GM23338 (cell line): ENCODE measurements at regions not wholly inside any gene's neighbourhood (a gene's known extent, or its start where the extent isn't known, plus 50 kb on each side); places are given as distances from the start of the nearest gene placed in this dataset.

ENCODE experiments used
- ATAC-seq: fragments of 200-7000 bp; cut with Tn5 transposase; 3 replicates; pipeline ENCODE4 v1.9.1; 2020
- DNase-seq: peaks from one replicate; pipeline ENCODE4 v3.0.0-alpha.2; 2015; ENCODE audit warnings: low spot score
- H2AFZ ChIP-seq: fragments of 200-600 bp; sonication (generic); 2 replicates; pipeline ENCODE4 v1.8.0; 2016; ENCODE audit warnings: antibody characterized with exemption, mild to moderate bottlenecking, moderate library complexity
- H3F3A ChIP-seq: fragments of 200-600 bp; sonication (generic); replicated peaks from 2 replicates; pipeline ENCODE4 v1.8.0; 2017; ENCODE audit warnings: antibody characterized with exemption, mixed run types, low read depth
- H3K27ac ChIP-seq: fragments of 200-600 bp; sonication (generic); 2 replicates; pipeline ENCODE4 v1.6.1; 2016; ENCODE audit warnings: low read depth
- H3K27me3 ChIP-seq: fragments of 200-600 bp; sonication (generic); 2 replicates; pipeline ENCODE4 v1.8.0; 2016; ENCODE audit warnings: mild to moderate bottlenecking, mixed run types, moderate library complexity; ENCODE audit not compliant: insufficient read depth
- H3K36me3 ChIP-seq: fragments of 200-600 bp; sonication (generic); 2 replicates; pipeline ENCODE4 v1.8.0; 2016; ENCODE audit warnings: mild to moderate bottlenecking; ENCODE audit not compliant: insufficient read depth
- H3K4me1 ChIP-seq: fragments of 200-600 bp; sonication (generic); 2 replicates; pipeline ENCODE4 v1.8.0; 2016; ENCODE audit warnings: mild to moderate bottlenecking, moderate library complexity; ENCODE audit not compliant: insufficient read depth
- H3K4me2 ChIP-seq: fragments of 200-600 bp; sonication (generic); 2 replicates; pipeline ENCODE4 v1.7.1; 2017; ENCODE audit warnings: mixed run types
- H3K4me3 ChIP-seq: fragments of 200-600 bp; sonication (generic); 2 replicates; pipeline ENCODE4 v1.6.1; 2016; ENCODE audit warnings: mixed run types
- H3K79me2 ChIP-seq: fragments of 200-600 bp; sonication (generic); replicated peaks from 2 replicates; pipeline ENCODE4 v1.8.0; 2017; ENCODE audit warnings: mild to moderate bottlenecking; ENCODE audit not compliant: insufficient read depth
- H3K9me2 ChIP-seq: fragments of 200-600 bp; sonication (generic); 2 replicates; pipeline ENCODE4 v1.8.0; 2017; ENCODE audit not compliant: insufficient read depth
- H4K20me1 ChIP-seq: fragments of 200-600 bp; sonication (generic); replicated peaks from 2 replicates; pipeline ENCODE4 v1.8.0; 2017; ENCODE audit warnings: mild to moderate bottlenecking; ENCODE audit not compliant: insufficient read depth
- H3K27ac Mint-ChIP-seq: 2 replicates; pipeline ENCODE4 v1.8.0; 2020; ENCODE audit warnings: inconsistent platforms, mild to moderate bottlenecking, moderate library complexity, mixed read lengths
- H3K27me3 Mint-ChIP-seq: 3 replicates; pipeline ENCODE4 v1.8.0; 2022; ENCODE audit warnings: low read depth, mild to moderate bottlenecking, moderate library complexity, mixed read lengths, inconsistent platforms; ENCODE audit not compliant: insufficient read depth, poor library complexity
- H3K36me3 Mint-ChIP-seq: 3 replicates; pipeline ENCODE4 v1.8.0; 2021; ENCODE audit warnings: low read depth, mild to moderate bottlenecking, inconsistent platforms, moderate library complexity, mixed read lengths
- H3K4me1 Mint-ChIP-seq: 3 replicates; pipeline ENCODE4 v1.8.0; 2020; ENCODE audit warnings: mild to moderate bottlenecking, inconsistent platforms, mixed read lengths
- H3K4me3 Mint-ChIP-seq: 3 replicates; pipeline ENCODE4 v1.8.0; 2021; ENCODE audit warnings: moderate library complexity, mild to moderate bottlenecking, inconsistent platforms, mixed read lengths
- H3K9me3 Mint-ChIP-seq: 3 replicates; pipeline ENCODE4 v1.8.0; 2020; ENCODE audit warnings: moderate library complexity, mild to moderate bottlenecking, inconsistent platforms, mixed read lengths
- CREB1 ChIP-seq: fragments of 250-450 bp; sonication (Bioruptor Pico); IDR thresholded peaks from 2 replicates; pipeline ENCODE4 v1.5.0; 2020; ENCODE audit warnings: low read depth, mild to moderate bottlenecking, moderate library complexity
- EZH2 ChIP-seq: fragments of 200-600 bp; sonication (generic); IDR thresholded peaks from one replicate; pipeline ENCODE4 v1.8.0; 2017; ENCODE audit warnings: antibody characterized with exemption, mild to moderate bottlenecking, low read depth; ENCODE audit not compliant: unreplicated experiment
- EZH2phosphoT487 ChIP-seq: fragments of 200-600 bp; sonication (generic); IDR thresholded peaks from one replicate; pipeline ENCODE4 v1.8.1; 2018; ENCODE audit warnings: antibody characterized with exemption; ENCODE audit not compliant: unreplicated experiment
- JUNB ChIP-seq: IDR thresholded peaks from one replicate; pipeline ENCODE4 v1.6.1; 2016; ENCODE audit warnings: antibody characterized with exemption; ENCODE audit not compliant: unreplicated experiment
- NANOG ChIP-seq: IDR thresholded peaks from 2 replicates; pipeline ENCODE4 v1.6.1; 2016; ENCODE audit warnings: antibody characterized with exemption, borderline replicate concordance
- POLR2AphosphoS5 ChIP-seq: IDR thresholded peaks from 2 replicates; pipeline ENCODE4 v1.6.1; 2016; ENCODE audit warnings: antibody characterized with exemption, low read depth
- STAT1 ChIP-seq: IDR thresholded peaks from one replicate; pipeline ENCODE4 v1.6.1; 2016; ENCODE audit warnings: antibody characterized with exemption; ENCODE audit not compliant: unreplicated experiment
- ZNF114 ChIP-seq: fragments of 250-450 bp; sonication (Bioruptor Pico); IDR thresholded peaks from 2 replicates; pipeline ENCODE4 v1.5.0; 2020; ENCODE audit warnings: mild to moderate bottlenecking, moderate library complexity
- ZNF331 ChIP-seq: fragments of 250-450 bp; sonication (Bioruptor Pico); IDR thresholded peaks from 2 replicates; pipeline ENCODE4 v1.5.0; 2020; ENCODE audit warnings: low read depth, mild to moderate bottlenecking, moderate library complexity
- TF ChIP-seq, protein P1 (sequence below): fragments of 250-450 bp; sonication (Bioruptor Pico); IDR thresholded peaks from 2 replicates; pipeline ENCODE4 v1.5.0; 2020; ENCODE audit warnings: mild to moderate bottlenecking, moderate library complexity
- TF ChIP-seq, protein P2 (sequence below): IDR thresholded peaks from 2 replicates; pipeline ENCODE4 v1.6.1; 2016; ENCODE audit warnings: antibody characterized with exemption
- TF ChIP-seq, protein P3 (sequence below): IDR thresholded peaks from one replicate; pipeline ENCODE4 v1.6.1; 2018; ENCODE audit warnings: antibody characterized with exemption; ENCODE audit not compliant: unreplicated experiment
- TF ChIP-seq, protein P4 (sequence below), 2 experiments: fragments of 200-600 bp in 1 of 2; sonication (generic) in 1 of 2; conservative IDR thresholded peaks; 2 replicates each; pipeline versions ENCODE4 v1.5.1 to v1.6.1; 2016 to 2017; ENCODE audit warnings: antibody characterized with exemption in 2 of 2, low read depth in 2 of 2, mild to moderate bottlenecking in 2 of 2, moderate library complexity in 1 of 2

DNA sequence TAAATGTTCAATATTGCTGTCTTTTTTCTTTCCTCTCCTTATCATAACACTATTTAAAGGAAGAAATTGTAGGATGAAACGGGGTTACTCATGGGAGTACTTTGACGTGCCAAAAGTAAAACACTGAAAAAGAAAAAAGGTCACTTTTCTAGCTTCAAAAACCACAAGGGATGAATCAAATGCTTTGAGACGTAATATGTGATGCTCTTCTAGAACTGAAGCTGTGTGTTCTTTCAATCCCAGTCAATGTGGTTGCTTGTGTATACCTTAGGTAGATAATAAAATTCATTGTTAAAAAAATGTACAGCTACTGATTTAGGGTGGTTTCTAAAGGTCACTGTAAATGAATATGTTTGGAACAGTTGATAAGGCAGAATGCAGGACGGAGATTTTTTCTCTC is 538.8 kb upstream of the ZNF717 start:
- Histone ChIP-seq H3K27me3 (no peaks in the 10 kb centered on the region), H2AFZ (no peak overlapping the region), H4K20me1 (no peaks in the 10 kb centered on the region), H3K27ac (no peak overlapping the region), H3K4me3 (no peak overlapping the region), H3K79me2 (no peaks in the 10 kb centered on the region), H3K4me1 (no peaks in the 10 kb centered on the region), H3K4me2 (no peak overlapping the region), H3K36me3 (no peaks in the 10 kb centered on the region), H3F3A (no peaks in the 10 kb centered on the region), H3K9me2 (no peaks in the 10 kb centered on the region)
- no peaks in the 10 kb centered on the region; the same call in 2 of the 3 replicates for H3K4me1 Mint-ChIP-seq
- H3K4me3 Mint-ChIP-seq = no peak overlapping the region
- DNase-seq = no peak
- TF ChIP-seq, protein P1, sequence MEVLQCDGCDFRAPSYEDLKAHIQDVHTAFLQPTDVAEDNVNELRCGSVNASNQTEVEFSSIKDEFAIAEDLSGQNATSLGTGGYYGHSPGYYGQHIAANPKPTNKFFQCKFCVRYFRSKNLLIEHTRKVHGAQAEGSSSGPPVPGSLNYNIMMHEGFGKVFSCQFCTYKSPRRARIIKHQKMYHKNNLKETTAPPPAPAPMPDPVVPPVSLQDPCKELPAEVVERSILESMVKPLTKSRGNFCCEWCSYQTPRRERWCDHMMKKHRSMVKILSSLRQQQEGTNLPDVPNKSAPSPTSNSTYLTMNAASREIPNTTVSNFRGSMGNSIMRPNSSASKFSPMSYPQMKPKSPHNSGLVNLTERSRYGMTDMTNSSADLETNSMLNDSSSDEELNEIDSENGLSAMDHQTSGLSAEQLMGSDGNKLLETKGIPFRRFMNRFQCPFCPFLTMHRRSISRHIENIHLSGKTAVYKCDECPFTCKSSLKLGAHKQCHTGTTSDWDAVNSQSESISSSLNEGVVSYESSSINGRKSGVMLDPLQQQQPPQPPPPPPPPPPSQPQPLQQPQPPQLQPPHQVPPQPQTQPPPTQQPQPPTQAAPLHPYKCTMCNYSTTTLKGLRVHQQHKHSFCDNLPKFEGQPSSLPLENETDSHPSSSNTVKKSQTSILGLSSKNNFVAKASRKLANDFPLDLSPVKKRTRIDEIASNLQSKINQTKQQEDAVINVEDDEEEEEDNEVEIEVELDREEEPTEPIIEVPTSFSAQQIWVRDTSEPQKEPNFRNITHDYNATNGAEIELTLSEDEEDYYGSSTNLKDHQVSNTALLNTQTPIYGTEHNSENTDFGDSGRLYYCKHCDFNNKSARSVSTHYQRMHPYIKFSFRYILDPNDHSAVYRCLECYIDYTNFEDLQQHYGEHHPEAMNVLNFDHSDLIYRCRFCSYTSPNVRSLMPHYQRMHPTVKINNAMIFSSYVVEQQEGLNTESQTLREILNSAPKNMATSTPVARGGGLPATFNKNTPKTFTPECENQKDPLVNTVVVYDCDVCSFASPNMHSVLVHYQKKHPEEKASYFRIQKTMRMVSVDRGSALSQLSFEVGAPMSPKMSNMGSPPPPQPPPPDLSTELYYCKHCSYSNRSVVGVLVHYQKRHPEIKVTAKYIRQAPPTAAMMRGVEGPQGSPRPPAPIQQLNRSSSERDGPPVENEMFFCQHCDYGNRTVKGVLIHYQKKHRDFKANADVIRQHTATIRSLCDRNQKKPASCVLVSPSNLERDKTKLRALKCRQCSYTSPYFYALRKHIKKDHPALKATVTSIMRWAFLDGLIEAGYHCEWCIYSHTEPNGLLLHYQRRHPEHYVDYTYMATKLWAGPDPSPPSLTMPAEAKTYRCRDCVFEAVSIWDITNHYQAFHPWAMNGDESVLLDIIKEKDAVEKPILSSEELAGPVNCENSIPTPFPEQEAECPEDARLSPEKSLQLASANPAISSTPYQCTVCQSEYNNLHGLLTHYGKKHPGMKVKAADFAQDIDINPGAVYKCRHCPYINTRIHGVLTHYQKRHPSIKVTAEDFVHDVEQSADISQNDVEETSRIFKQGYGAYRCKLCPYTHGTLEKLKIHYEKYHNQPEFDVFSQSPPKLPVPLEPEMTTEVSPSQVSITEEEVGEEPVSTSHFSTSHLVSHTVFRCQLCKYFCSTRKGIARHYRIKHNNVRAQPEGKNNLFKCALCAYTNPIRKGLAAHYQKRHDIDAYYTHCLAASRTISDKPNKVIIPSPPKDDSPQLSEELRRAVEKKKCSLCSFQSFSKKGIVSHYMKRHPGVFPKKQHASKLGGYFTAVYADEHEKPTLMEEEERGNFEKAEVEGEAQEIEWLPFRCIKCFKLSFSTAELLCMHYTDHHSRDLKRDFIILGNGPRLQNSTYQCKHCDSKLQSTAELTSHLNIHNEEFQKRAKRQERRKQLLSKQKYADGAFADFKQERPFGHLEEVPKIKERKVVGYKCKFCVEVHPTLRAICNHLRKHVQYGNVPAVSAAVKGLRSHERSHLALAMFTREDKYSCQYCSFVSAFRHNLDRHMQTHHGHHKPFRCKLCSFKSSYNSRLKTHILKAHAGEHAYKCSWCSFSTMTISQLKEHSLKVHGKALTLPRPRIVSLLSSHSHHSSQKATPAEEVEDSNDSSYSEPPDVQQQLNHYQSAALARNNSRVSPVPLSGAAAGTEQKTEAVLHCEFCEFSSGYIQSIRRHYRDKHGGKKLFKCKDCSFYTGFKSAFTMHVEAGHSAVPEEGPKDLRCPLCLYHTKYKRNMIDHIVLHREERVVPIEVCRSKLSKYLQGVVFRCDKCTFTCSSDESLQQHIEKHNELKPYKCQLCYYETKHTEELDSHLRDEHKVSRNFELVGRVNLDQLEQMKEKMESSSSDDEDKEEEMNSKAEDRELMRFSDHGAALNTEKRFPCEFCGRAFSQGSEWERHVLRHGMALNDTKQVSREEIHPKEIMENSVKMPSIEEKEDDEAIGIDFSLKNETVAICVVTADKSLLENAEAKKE (CRISPR knock-in tag) = no peak
- no peak for TF ChIP-seq ZNF331 (CRISPR knock-in tag)
- TF ChIP-seq POLR2AphosphoS5 = no peak
- no peak for TF ChIP-seq ZNF114 (CRISPR knock-in tag)
- no peak for TF ChIP-seq STAT1
- no peak for TF ChIP-seq EZH2phosphoT487
- TF ChIP-seq, protein P2, sequence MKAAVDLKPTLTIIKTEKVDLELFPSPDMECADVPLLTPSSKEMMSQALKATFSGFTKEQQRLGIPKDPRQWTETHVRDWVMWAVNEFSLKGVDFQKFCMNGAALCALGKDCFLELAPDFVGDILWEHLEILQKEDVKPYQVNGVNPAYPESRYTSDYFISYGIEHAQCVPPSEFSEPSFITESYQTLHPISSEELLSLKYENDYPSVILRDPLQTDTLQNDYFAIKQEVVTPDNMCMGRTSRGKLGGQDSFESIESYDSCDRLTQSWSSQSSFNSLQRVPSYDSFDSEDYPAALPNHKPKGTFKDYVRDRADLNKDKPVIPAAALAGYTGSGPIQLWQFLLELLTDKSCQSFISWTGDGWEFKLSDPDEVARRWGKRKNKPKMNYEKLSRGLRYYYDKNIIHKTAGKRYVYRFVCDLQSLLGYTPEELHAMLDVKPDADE = no peak
- no peak for TF ChIP-seq JUNB
- TF ChIP-seq CREB1 = no peak
- no peak for TF ChIP-seq EZH2
- TF ChIP-seq, protein P3, sequence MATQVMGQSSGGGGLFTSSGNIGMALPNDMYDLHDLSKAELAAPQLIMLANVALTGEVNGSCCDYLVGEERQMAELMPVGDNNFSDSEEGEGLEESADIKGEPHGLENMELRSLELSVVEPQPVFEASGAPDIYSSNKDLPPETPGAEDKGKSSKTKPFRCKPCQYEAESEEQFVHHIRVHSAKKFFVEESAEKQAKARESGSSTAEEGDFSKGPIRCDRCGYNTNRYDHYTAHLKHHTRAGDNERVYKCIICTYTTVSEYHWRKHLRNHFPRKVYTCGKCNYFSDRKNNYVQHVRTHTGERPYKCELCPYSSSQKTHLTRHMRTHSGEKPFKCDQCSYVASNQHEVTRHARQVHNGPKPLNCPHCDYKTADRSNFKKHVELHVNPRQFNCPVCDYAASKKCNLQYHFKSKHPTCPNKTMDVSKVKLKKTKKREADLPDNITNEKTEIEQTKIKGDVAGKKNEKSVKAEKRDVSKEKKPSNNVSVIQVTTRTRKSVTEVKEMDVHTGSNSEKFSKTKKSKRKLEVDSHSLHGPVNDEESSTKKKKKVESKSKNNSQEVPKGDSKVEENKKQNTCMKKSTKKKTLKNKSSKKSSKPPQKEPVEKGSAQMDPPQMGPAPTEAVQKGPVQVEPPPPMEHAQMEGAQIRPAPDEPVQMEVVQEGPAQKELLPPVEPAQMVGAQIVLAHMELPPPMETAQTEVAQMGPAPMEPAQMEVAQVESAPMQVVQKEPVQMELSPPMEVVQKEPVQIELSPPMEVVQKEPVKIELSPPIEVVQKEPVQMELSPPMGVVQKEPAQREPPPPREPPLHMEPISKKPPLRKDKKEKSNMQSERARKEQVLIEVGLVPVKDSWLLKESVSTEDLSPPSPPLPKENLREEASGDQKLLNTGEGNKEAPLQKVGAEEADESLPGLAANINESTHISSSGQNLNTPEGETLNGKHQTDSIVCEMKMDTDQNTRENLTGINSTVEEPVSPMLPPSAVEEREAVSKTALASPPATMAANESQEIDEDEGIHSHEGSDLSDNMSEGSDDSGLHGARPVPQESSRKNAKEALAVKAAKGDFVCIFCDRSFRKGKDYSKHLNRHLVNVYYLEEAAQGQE = no peak
- TF ChIP-seq NANOG = no peak
- TF ChIP-seq, protein P4, sequence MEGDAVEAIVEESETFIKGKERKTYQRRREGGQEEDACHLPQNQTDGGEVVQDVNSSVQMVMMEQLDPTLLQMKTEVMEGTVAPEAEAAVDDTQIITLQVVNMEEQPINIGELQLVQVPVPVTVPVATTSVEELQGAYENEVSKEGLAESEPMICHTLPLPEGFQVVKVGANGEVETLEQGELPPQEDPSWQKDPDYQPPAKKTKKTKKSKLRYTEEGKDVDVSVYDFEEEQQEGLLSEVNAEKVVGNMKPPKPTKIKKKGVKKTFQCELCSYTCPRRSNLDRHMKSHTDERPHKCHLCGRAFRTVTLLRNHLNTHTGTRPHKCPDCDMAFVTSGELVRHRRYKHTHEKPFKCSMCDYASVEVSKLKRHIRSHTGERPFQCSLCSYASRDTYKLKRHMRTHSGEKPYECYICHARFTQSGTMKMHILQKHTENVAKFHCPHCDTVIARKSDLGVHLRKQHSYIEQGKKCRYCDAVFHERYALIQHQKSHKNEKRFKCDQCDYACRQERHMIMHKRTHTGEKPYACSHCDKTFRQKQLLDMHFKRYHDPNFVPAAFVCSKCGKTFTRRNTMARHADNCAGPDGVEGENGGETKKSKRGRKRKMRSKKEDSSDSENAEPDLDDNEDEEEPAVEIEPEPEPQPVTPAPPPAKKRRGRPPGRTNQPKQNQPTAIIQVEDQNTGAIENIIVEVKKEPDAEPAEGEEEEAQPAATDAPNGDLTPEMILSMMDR (conservative IDR thresholded peaks at IDR 0.05; ENCODE audit: low read depth in 2 of 2) = no peak
- no peak for ATAC-seq
- no peaks in the 10 kb centered on the region for H3K9me3 Mint-ChIP-seq
- H3K36me3 Mint-ChIP-seq = no peaks in the 10 kb centered on the region
- H3K27me3 Mint-ChIP-seq = peaks cover 1% of the 10 kb centered on the region
- no peak overlapping the region; the same call in 1 of the 2 replicates for H3K27ac Mint-ChIP-seq
